Ovary (tissue), 3 donors: ENCODE measurements at regions not wholly inside any gene's neighbourhood (a gene's known extent, or its start where the extent isn't known, plus 50 kb on each side); places are given as distances from the start of the nearest gene placed in this dataset.

ENCODE experiments used
- CTCF ChIP-seq, 3 donors: fragments of 450-650 bp in 2 of 3; fragments of 200-600 bp in 1 of 3; IDR thresholded peaks; one replicate each; pipeline versions ENCODE4 v1.5.1 to v1.8.0; 2016 to 2022; ENCODE audit warnings: antibody characterized with exemption in 3 of 3, mild to moderate bottlenecking in 1 of 3
- POLR2A ChIP-seq: fragments of 450-650 bp; IDR thresholded peaks from one replicate; pipeline ENCODE4 v1.6.1; 2017; ENCODE audit warnings: antibody characterized with exemption, mild to moderate bottlenecking, moderate library complexity
- donor health status: DM: no; HTN: no; CAD: no.

GRCh38 chr11:15645201-15645600 is 530.5 kb downstream of the INSC start:
- TF ChIP-seq CTCF (IDR thresholded peaks at IDR 0.05), result no peak
- TF ChIP-seq POLR2A, result no peak
